Vagina (tissue), 2 donors: ENCODE measurements at regions not wholly inside any gene's neighbourhood (a gene's known extent, or its start where the extent isn't known, plus 50 kb on each side); places are given as distances from the start of the nearest gene placed in this dataset.

Experiments used
- DNase-seq, 2 donors: peaks; one replicate each; pipeline ENCODE4 v3.0.0-alpha.2; 2017; ENCODE audit errors: extremely low spot score in 2 of 2
- H3K27ac ChIP-seq: fragments of 200-600 bp; sonication (generic); one replicate; pipeline ENCODE4 v1.5.1; 2019
- H3K27me3 ChIP-seq: fragments of 200-600 bp; sonication (generic); one replicate; pipeline ENCODE4 v1.5.1; 2019
- H3K36me3 ChIP-seq, 2 donors: fragments of 200-600 bp; sonication (generic); one replicate each; pipeline ENCODE4 v1.5.1; 2017 to 2019
- H3K4me1 ChIP-seq: fragments of 200-600 bp; sonication (generic); one replicate; pipeline ENCODE4 v1.5.1; 2019
- H3K4me3 ChIP-seq, 2 donors: fragments of 200-600 bp; sonication (generic); 1 replicate in 1 of 2; 2 replicates in 1 of 2; pipeline ENCODE4 v1.5.1; 2016 to 2019
- H3K9me3 ChIP-seq: fragments of 200-600 bp; sonication (generic); one replicate; pipeline ENCODE4 v1.5.1; 2019
- CTCF ChIP-seq, 3 experiments: fragments of 450-650 bp in 2 of 3; fragments of 200-600 bp in 1 of 3; sonication (generic) in 1 of 3; IDR thresholded peaks; one replicate each; pipeline ENCODE4 v1.5.1; 2017 to 2019; ENCODE audit warnings: antibody characterized with exemption in 3 of 3, mild to moderate bottlenecking in 2 of 3, moderate library complexity in 2 of 3
- POLR2A ChIP-seq, 2 donors: fragments of 450-650 bp; IDR thresholded peaks; one replicate each; pipeline ENCODE4 v1.6.1; 2017; ENCODE audit warnings: antibody characterized with exemption in 2 of 2, mild to moderate bottlenecking in 2 of 2, moderate library complexity in 2 of 2
- POLR2AphosphoS5 ChIP-seq, 2 donors: sonication (generic); formaldehyde crosslinking; IDR thresholded peaks; one replicate each; pipeline ENCODE4 v1.9.0; 2017; ENCODE audit warnings: antibody characterized with exemption in 2 of 2, mild to moderate bottlenecking in 2 of 2, low read depth in 1 of 2; ENCODE audit not compliant: insufficient read depth in 1 of 2
- intact Hi-C: fragments of 100-400 bp; cut with DNase I; formaldehyde crosslinking; loops from one replicate; pipeline ENCODE4 v1.15.1; 2023

DNA sequence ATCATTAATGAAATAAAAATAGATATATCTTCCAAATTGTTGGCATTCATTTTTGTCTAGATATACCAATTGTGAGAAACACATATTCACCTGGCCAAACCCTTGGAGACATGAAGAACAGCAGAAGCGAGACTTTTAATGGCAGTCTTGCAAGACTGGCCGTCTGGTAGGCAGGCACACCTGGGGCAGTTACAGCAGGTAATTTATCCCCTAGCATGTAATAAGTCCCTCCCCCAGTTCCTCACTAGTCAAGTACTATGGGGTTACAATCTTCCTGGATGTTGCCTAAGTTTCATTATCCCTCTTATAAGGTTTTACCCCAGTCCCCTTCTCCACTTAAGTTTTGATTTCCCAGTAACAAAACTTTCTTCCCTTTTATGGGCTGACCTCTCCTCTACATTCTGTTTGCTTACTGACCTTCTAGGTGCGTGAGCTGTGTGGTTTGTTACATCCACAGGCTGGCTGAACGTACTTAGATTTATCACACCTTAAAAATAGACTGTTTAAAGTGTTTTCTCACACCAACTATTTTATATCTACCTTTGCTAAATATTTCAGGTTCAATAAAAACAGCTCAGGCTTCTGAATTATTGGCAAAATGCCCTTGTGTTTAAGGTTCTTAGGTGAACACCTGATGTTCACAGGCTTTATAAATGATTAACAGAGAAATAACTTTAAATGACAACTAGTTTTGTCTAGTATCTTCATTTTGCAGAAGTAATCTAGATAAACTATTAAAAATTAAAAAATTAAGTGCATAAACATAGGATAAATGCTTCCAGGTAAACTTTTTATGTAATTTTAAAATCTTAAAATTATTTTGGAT is 365.0 kb upstream of the TFPI start:
- Histone ChIP-seq H3K4me3 (no peak overlapping the region), H3K36me3 (no peaks in the 10 kb centered on the region), H3K27ac (no peak overlapping the region), H3K9me3 (no peaks in the 10 kb centered on the region), H3K27me3 (no peaks in the 10 kb centered on the region), H3K4me1 (no peaks in the 10 kb centered on the region)
- intact Hi-C loops = no loop called here
- no peak for TF ChIP-seq POLR2A (IDR thresholded peaks at IDR 0.05)
- no peak for TF ChIP-seq CTCF (IDR thresholded peaks at IDR 0.05)
- no peak for TF ChIP-seq POLR2AphosphoS5 (IDR thresholded peaks at IDR 0.05; ENCODE audit: insufficient read depth in 1 of 2, low read depth in 1 of 2)
- DNase-seq = no peak

- Histone ChIP-seq H3K9me3 (no peaks in the 10 kb centered on the region), H3K27ac (no peak overlapping the region), H3K27me3 (no peaks in the 10 kb centered on the region), H3K4me3 (no peak overlapping the region), H3K4me1 (no peaks in the 10 kb centered on the region), H3K36me3 (no peaks in the 10 kb centered on the region)
- DNase-seq = no peak
- intact Hi-C loops = no loop called here
- TF ChIP-seq CTCF (IDR thresholded peaks at IDR 0.05) (no peak), POLR2A (IDR thresholded peaks at IDR 0.05) (no peak), POLR2AphosphoS5 (IDR thresholded peaks at IDR 0.05; ENCODE audit: insufficient read depth in 1 of 2, low read depth in 1 of 2) (no peak)
Observed at GRCh38 chr2:187920511-187920910, 366.3 kb upstream of the TFPI start.

GRCh38 chr2:187922846-187923245 is 368.6 kb upstream of the TFPI start:
- no peaks in the 10 kb centered on the region for H3K9me3 ChIP-seq
- H3K4me3 ChIP-seq = no peak overlapping the region
- DNase-seq = no peak
- H3K36me3 ChIP-seq = no peaks in the 10 kb centered on the region
- H3K4me1 ChIP-seq = no peaks in the 10 kb centered on the region
- intact Hi-C loops = no loop called here
- TF ChIP-seq POLR2AphosphoS5 (IDR thresholded peaks at IDR 0.05; ENCODE audit: insufficient read depth in 1 of 2, low read depth in 1 of 2) (no peak), CTCF (IDR thresholded peaks at IDR 0.05) (no peak), POLR2A (IDR thresholded peaks at IDR 0.05) (no peak)
- H3K27ac ChIP-seq = no peak overlapping the region
- H3K27me3 ChIP-seq = no peaks in the 10 kb centered on the region

GRCh38 chr2:187924293-187924692 is 367.4 kb upstream of the GULP1 start:
- Histone ChIP-seq H3K27me3 (no peaks in the 10 kb centered on the region), H3K4me3 (no peak overlapping the region), H3K27ac (no peak overlapping the region), H3K9me3 (no peaks in the 10 kb centered on the region), H3K4me1 (no peaks in the 10 kb centered on the region), H3K36me3 (no peaks in the 10 kb centered on the region)
- DNase-seq = no peak
- TF ChIP-seq POLR2A (IDR thresholded peaks at IDR 0.05) = no peak
- TF ChIP-seq CTCF (IDR thresholded peaks at IDR 0.05) = no peak
- no peak for TF ChIP-seq POLR2AphosphoS5 (IDR thresholded peaks at IDR 0.05; ENCODE audit: insufficient read depth in 1 of 2, low read depth in 1 of 2)
- intact Hi-C loops = no loop called here

- intact Hi-C loops = no loop called here
- Histone ChIP-seq H3K36me3 (no peaks in the 10 kb centered on the region), H3K9me3 (no peaks in the 10 kb centered on the region), H3K27ac (no peak overlapping the region), H3K4me3 (no peak overlapping the region), H3K4me1 (no peaks in the 10 kb centered on the region), H3K27me3 (no peaks in the 10 kb centered on the region)
- DNase-seq = no peak
- TF ChIP-seq CTCF (IDR thresholded peaks at IDR 0.05) = no peak
Observed at GRCh38 chr2:187934236-187934635, 357.4 kb upstream of the GULP1 start.
